ENCODE measurements at regions not wholly inside any gene's neighbourhood (a gene's known extent, or its start where the extent isn't known, plus 50 kb on each side); places are given as distances from the start of the nearest gene placed in this dataset.

GRCh38 chr7:113659416-113659815 lies 259.4 kb downstream of the PPP1R3A start:
- intact Hi-C loops (cut with DNase I): no loop called here
- no peaks in the 10 kb centered on the region for H3K27me3 ChIP-seq
- H3K4me3 ChIP-seq (replicated peaks in 1 of 3): no peak overlapping the region
- H3K27ac ChIP-seq: no peak overlapping the region
- no peak for TF ChIP-seq CTCF (IDR thresholded peaks at IDR 0.05)
- TF ChIP-seq POLR2A (IDR thresholded peaks at IDR 0.05): no peak
- H3K9me3 ChIP-seq: no peaks in the 10 kb centered on the region
- DNase-seq: no peak
- no peaks in the 10 kb centered on the region for H3K4me1 ChIP-seq
- H3K36me3 ChIP-seq: no peaks in the 10 kb centered on the region

GRCh38 chr7:113657603-113658002 lies 261.2 kb downstream of the PPP1R3A start:
- intact Hi-C loops (cut with DNase I): no loop called here
- 10 to 13% methylated on average over 1 of the region's 1 CpG for WGBS, 2 donors
- Histone ChIP-seq H3K36me3 (no peaks in the 10 kb centered on the region), H3K4me3 (replicated peaks in 1 of 3) (no peak overlapping the region), H3K4me1 (no peaks in the 10 kb centered on the region), H3K9me3 (no peaks in the 10 kb centered on the region), H3K27me3 (no peaks in the 10 kb centered on the region), H3K27ac (no peak overlapping the region)
- TF ChIP-seq CTCF (IDR thresholded peaks at IDR 0.05) (no peak), POLR2A (IDR thresholded peaks at IDR 0.05) (no peak)
- no peak for DNase-seq

- no peak overlapping the region for H3K4me3 ChIP-seq (replicated peaks in 1 of 3)
- WGBS, 2 donors: 84 to 97% methylated on average over 1 of the region's 1 CpG
- no peaks in the 10 kb centered on the region for H3K9me3 ChIP-seq
- no peaks in the 10 kb centered on the region for H3K27me3 ChIP-seq
- no peak for DNase-seq
- H3K27ac ChIP-seq: no peak overlapping the region
- intact Hi-C loops (cut with DNase I): no loop called here
- H3K4me1 ChIP-seq: no peaks in the 10 kb centered on the region
- H3K36me3 ChIP-seq: no peaks in the 10 kb centered on the region
- no peak for TF ChIP-seq POLR2A (IDR thresholded peaks at IDR 0.05)
Observed at GRCh38 chr7:113652501-113652900, 266.3 kb downstream of the PPP1R3A start.

DNA sequence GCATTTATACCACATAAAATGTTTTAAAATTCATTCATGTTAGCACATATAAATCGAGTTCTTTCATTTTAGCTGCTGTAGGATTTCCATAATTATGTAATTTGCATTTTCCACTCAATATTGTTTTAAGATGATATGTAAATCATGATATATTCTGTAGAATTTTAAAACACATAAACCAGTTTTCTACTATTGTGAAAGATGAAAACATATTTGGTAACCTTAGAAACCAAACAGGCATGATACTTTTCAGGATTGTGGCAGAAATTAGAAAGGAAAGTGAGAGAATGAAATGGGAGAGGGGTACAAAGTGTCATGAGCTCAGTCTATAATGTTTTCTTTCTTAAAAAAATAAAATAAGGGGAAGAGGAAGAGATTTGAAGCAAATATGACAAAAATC lies 269.3 kb downstream of the PPP1R3A start:
- H3K4me3 ChIP-seq (replicated peaks in 1 of 3): no peak overlapping the region
- no peaks in the 10 kb centered on the region for H3K36me3 ChIP-seq
- 80 to 83% methylated on average over 1 of the region's 1 CpG for WGBS, 2 donors
- no peaks in the 10 kb centered on the region for H3K9me3 ChIP-seq
- no peaks in the 10 kb centered on the region for H3K4me1 ChIP-seq
- no peaks in the 10 kb centered on the region for H3K27me3 ChIP-seq
- intact Hi-C loops (cut with DNase I): no loop called here
- TF ChIP-seq CTCF (IDR thresholded peaks at IDR 0.05): no peak
- no peak for TF ChIP-seq POLR2A (IDR thresholded peaks at IDR 0.05)
- H3K27ac ChIP-seq: no peak overlapping the region
- no peak for DNase-seq

DNA sequence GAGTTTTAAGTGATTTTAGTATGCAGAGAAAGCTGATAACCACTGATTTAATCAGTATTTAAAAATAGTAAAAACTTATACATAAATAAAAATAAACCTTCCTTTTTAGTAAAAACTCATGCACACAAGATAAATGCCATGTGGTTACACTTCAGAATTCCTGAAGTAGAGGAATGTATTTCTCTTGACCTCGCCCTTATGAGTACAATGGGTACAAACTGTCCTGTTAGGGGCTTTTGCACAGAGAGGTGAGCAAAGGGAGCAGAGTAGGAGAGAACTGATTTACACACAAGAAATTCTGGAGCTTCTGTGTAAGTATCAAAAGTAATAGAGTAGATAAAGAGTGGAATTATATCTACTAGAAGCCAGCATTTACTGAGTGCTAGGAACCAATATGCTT lies 279.6 kb downstream of the PPP1R3A start:
- 77 to 81% methylated on average over 1 of the region's 1 CpG for WGBS, 2 donors
- Histone ChIP-seq H3K4me3 (replicated peaks in 1 of 3) (no peak overlapping the region), H3K27me3 (no peaks in the 10 kb centered on the region), H3K9me3 (no peaks in the 10 kb centered on the region), H3K4me1 (no peaks in the 10 kb centered on the region), H3K36me3 (no peaks in the 10 kb centered on the region), H3K27ac (no peak overlapping the region)
- TF ChIP-seq POLR2A (IDR thresholded peaks at IDR 0.05) (no peak), CTCF (IDR thresholded peaks at IDR 0.05) (no peak)
- DNase-seq: no peak
- intact Hi-C loops (cut with DNase I): no loop called here

Data from thyroid gland (tissue), 4 donors.